ENCODE measurements at regions not wholly inside any gene's neighbourhood (a gene's known extent, or its start where the extent isn't known, plus 50 kb on each side); places are given as distances from the start of the nearest gene placed in this dataset.

DNA sequence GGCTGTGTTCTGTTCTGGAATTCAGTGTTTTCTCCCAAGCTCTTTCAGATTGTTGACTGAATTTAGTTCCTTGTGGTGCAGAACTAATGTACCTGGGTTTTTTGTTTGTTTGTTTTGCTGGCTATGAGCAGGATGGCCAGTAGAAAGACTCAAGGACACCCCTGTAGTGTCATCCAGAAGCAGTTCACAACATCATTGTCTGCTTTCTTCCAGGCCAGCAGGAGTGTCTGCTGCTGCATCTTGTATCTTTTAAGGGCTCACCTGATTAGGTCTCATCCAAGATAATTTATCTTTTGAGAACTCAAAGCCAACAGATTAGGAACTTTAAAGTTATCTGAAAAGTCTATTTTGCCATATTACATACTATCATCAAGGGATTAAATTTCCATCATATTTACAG lies 318.5 kb upstream of the MC4R start:
- TF ChIP-seq, protein P1, sequence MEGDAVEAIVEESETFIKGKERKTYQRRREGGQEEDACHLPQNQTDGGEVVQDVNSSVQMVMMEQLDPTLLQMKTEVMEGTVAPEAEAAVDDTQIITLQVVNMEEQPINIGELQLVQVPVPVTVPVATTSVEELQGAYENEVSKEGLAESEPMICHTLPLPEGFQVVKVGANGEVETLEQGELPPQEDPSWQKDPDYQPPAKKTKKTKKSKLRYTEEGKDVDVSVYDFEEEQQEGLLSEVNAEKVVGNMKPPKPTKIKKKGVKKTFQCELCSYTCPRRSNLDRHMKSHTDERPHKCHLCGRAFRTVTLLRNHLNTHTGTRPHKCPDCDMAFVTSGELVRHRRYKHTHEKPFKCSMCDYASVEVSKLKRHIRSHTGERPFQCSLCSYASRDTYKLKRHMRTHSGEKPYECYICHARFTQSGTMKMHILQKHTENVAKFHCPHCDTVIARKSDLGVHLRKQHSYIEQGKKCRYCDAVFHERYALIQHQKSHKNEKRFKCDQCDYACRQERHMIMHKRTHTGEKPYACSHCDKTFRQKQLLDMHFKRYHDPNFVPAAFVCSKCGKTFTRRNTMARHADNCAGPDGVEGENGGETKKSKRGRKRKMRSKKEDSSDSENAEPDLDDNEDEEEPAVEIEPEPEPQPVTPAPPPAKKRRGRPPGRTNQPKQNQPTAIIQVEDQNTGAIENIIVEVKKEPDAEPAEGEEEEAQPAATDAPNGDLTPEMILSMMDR (IDR thresholded peaks at IDR 0.05): no peak
- TF ChIP-seq POLR2A (IDR thresholded peaks at IDR 0.05): no peak
